HepG2 (cell line): ENCODE measurements at regions not wholly inside any gene's neighbourhood (a gene's known extent, or its start where the extent isn't known, plus 50 kb on each side); places are given as distances from the start of the nearest gene placed in this dataset.

Experiments used
- ATAC-seq: fragments of 200-7000 bp; cut with Tn5 transposase; 3 replicates; pipeline ENCODE4 v1.9.1; 2020; ENCODE audit warnings: mild to moderate bottlenecking, moderate library complexity
- BruUV-seq: library from RNA; stranded (reverse); fragments of 400-500 nt; replicated peaks from 2 replicates; lab custom pipeline; 2021; lab: Mats Ljungman, UMichigan
- CTCF ChIA-PET: fragments of 300-600 bp; formaldehyde crosslinking; extraction: SDS; loops from one replicate; lab custom pipeline; 2021; ENCODE audit warnings: low total read pairs, inconsistent platforms, low intra/inter-chr PET ratio; lab: Yijun Ruan, JAX
- POLR2A ChIA-PET: fragments of 350-600 bp; sonication (Branson Sonifier 250); formaldehyde crosslinking; loops from one replicate; lab custom pipeline; 2020; ENCODE audit warnings: antibody characterized with exemption, inconsistent platforms; lab: Yijun Ruan, JAX
- DNase-seq: peaks from one replicate; pipeline ENCODE4 v3.0.0-alpha.2; 2015; ENCODE audit warnings: low spot score
- FAIRE-seq: peaks from 3 replicates; lab custom pipeline; 2011; peaks lifted over from hg19 to GRCh38; lab: Jason Lieb, UNC
- H2AFZ ChIP-seq: one replicate; pipeline ENCODE4 v1.6.1; 2011; ENCODE audit warnings: low read length, inconsistent platforms
- H3K27ac ChIP-seq: fragments of 300-600 bp; 3 replicates; pipeline ENCODE4 v1.8.0; 2011; ENCODE audit warnings: mixed run types, mild to moderate bottlenecking, mixed read lengths, low read length, inconsistent platforms; ENCODE audit not compliant: insufficient read depth; ENCODE audit errors: extremely low read length
- H3K27me3 ChIP-seq, 2 experiments: fragments of 200-600 bp in 1 of 2; 2 replicates in 1 of 2; 3 replicates in 1 of 2; pipeline versions ENCODE4 v1.6.0 to v1.8.0; 2011; ENCODE audit warnings: low read length in 2 of 2, mild to moderate bottlenecking in 2 of 2, moderate library complexity in 2 of 2, inconsistent platforms in 1 of 2; ENCODE audit not compliant: insufficient read depth in 2 of 2, control insufficient read depth in 1 of 2
- H3K36me3 ChIP-seq, 2 experiments: fragments of 200-600 bp in 1 of 2; replicated peaks in 1 of 2; 2 replicates in 1 of 2; 3 replicates in 1 of 2; pipeline versions ENCODE4 v1.5.1 to v1.8.0; 2011; ENCODE audit warnings: low read length in 2 of 2, inconsistent platforms in 1 of 2; ENCODE audit not compliant: insufficient read depth in 2 of 2, control insufficient read depth in 1 of 2
- H3K4me1 ChIP-seq: 2 replicates; pipeline ENCODE4 v1.5.1; 2012; ENCODE audit warnings: low read length, inconsistent platforms; ENCODE audit not compliant: insufficient read depth
- H3K4me2 ChIP-seq: 2 replicates; pipeline ENCODE4 v1.6.0; 2011; ENCODE audit warnings: low read depth, low read length, inconsistent platforms
- H3K4me3 ChIP-seq, 3 experiments: fragments of 200-600 bp in 1 of 3; sonication (generic), shearing (Covaris generic) in 1 of 3; replicated peaks in 1 of 3; 2 replicates each; pipeline ENCODE4 v1.5.1; 2011 to 2016; ENCODE audit warnings: low read length in 3 of 3, inconsistent platforms in 2 of 3, low read depth in 2 of 3, mild to moderate bottlenecking in 2 of 3, control low read depth in 1 of 3, mixed read lengths in 1 of 3; ENCODE audit not compliant: insufficient read depth in 1 of 3
- H3K79me2 ChIP-seq: one replicate; pipeline ENCODE4 v1.6.1; 2011; ENCODE audit warnings: low read length, inconsistent platforms; ENCODE audit not compliant: insufficient read depth
- H3K9ac ChIP-seq: 2 replicates; pipeline ENCODE4 v1.6.0; 2011; ENCODE audit warnings: mild to moderate bottlenecking, low read depth, low read length, inconsistent platforms; ENCODE audit not compliant: insufficient read depth
- H3K9me3 ChIP-seq: 2 replicates; pipeline ENCODE4 v1.5.1; 2012; ENCODE audit warnings: mild to moderate bottlenecking, low read length
- H4K20me1 ChIP-seq: 2 replicates; pipeline ENCODE4 v1.6.0; 2011; ENCODE audit warnings: inconsistent platforms, mild to moderate bottlenecking, low read length, moderate library complexity; ENCODE audit not compliant: insufficient read depth
- FOXC1 ChIP-seq: sonication (generic); formaldehyde crosslinking; IDR thresholded peaks from 2 replicates; pipeline ENCODE4 v1.8.0; 2022; ENCODE audit warnings: mild to moderate bottlenecking, missing genetic modification reagents, borderline replicate concordance
- GPN1 ChIP-seq: sonication (generic); formaldehyde crosslinking; IDR thresholded peaks from 2 replicates; pipeline ENCODE4 v1.5.1; 2020; ENCODE audit warnings: missing genetic modification reagents, borderline replicate concordance
- IKZF5 ChIP-seq: IDR thresholded peaks from 2 replicates; pipeline ENCODE4 v1.6.1; 2018; ENCODE audit warnings: missing genetic modification reagents, mild to moderate bottlenecking, missing compliant biosample characterization
- IRX3 ChIP-seq: sonication (generic); formaldehyde crosslinking; IDR thresholded peaks from 2 replicates; pipeline ENCODE4 v1.8.1; 2023; ENCODE audit warnings: mild to moderate bottlenecking, low read depth, missing genetic modification reagents, borderline replicate concordance
- MTF2 ChIP-seq: sonication (generic); formaldehyde crosslinking; IDR thresholded peaks from 2 replicates; pipeline ENCODE4 v1.5.0; 2020; ENCODE audit warnings: missing genetic modification reagents, borderline replicate concordance
- NR2F2 ChIP-seq: IDR thresholded peaks from 2 replicates; pipeline ENCODE4 v1.6.1; 2012; ENCODE audit warnings: low read depth, inconsistent platforms, borderline replicate concordance
- RNF219 ChIP-seq: sonication (generic); formaldehyde crosslinking; IDR thresholded peaks from 2 replicates; pipeline ENCODE4 v1.5.0; 2020; ENCODE audit warnings: mild to moderate bottlenecking, missing genetic modification reagents
- SP2 ChIP-seq: sonication (generic); formaldehyde crosslinking; IDR thresholded peaks from 2 replicates; pipeline ENCODE4 v1.5.1; 2020; ENCODE audit warnings: mild to moderate bottlenecking, missing genetic modification reagents
- THAP7 ChIP-seq: sonication (generic); formaldehyde crosslinking; IDR thresholded peaks from 2 replicates; pipeline ENCODE4 v1.8.1; 2023; ENCODE audit warnings: mild to moderate bottlenecking, missing genetic modification reagents
- ZNF142 ChIP-seq: sonication (generic); formaldehyde crosslinking; IDR thresholded peaks from 2 replicates; pipeline ENCODE4 v1.4.0; 2020; ENCODE audit warnings: missing genetic modification reagents
- ZNF282 ChIP-seq: fragments of 450-650 bp; IDR thresholded peaks from 2 replicates; pipeline ENCODE4 v1.6.1; 2018; ENCODE audit not compliant: partially characterized antibody
- ZNF337 ChIP-seq: sonication (generic); formaldehyde crosslinking; IDR thresholded peaks from 2 replicates; pipeline ENCODE4 v1.5.1; 2020; ENCODE audit warnings: missing genetic modification reagents, low read depth, mild to moderate bottlenecking, borderline replicate concordance
- ZNF616 ChIP-seq: sonication (generic); formaldehyde crosslinking; IDR thresholded peaks from 2 replicates; pipeline ENCODE4 v1.5.0; 2020; ENCODE audit warnings: low read depth, mild to moderate bottlenecking, missing genetic modification reagents
- ZNF720 ChIP-seq: sonication (generic); formaldehyde crosslinking; IDR thresholded peaks from 2 replicates; pipeline ENCODE4 v1.4.0; 2020; ENCODE audit warnings: missing genetic modification reagents
- ZSCAN30 ChIP-seq: sonication (generic); formaldehyde crosslinking; IDR thresholded peaks from 2 replicates; pipeline ENCODE4 v1.5.0; 2020; ENCODE audit warnings: mild to moderate bottlenecking, missing genetic modification reagents
- WGBS: methylation state at CpG from one replicate; pipeline ENCODE4 v1.1.6; 2017; ENCODE audit warnings: low lambda C conversion rate; 5-methylcytosine and 5-hydroxymethylcytosine counted together
- in situ Hi-C: cut with HindIII; loops from 2 replicates; pipeline ENCODE4 v1.10.0; 2017; ENCODE audit warnings: low pct_unique_long_range_greater_than_20kb; ENCODE audit not compliant: extremely low pct_ligation_motif_present
- intact Hi-C: fragments of 100-400 bp; cut with micrococcal nuclease; formaldehyde crosslinking; loops from one replicate; pipeline ENCODE4 v1.10.0; 2022; ENCODE audit not compliant: unreplicated experiment

GRCh38 chr20:57829805-57830514 lies 120.1 kb upstream of the PMEPA1 start:
- Histone ChIP-seq H3K36me3 (no peaks in the 10 kb centered on the region), H3K4me1 (no peaks in the 10 kb centered on the region), H3K27me3 (peaks cover 16 to 79% of the 10 kb centered on the region in 2 experiments; a peak in 4 of 5 replicates), H3K4me3 (no peak overlapping the region), H3K27ac (no peak overlapping the region), H3K4me2 (no peak overlapping the region), H4K20me1 (no peaks in the 10 kb centered on the region), H2AFZ (no peak overlapping the region), H3K9me3 (no peaks in the 10 kb centered on the region), H3K79me2 (no peaks in the 10 kb centered on the region), H3K9ac (no peak overlapping the region)
- DNase-seq (no peak), FAIRE-seq (no peak), ATAC-seq (no peak)
- 18% methylated on average over 9 of the region's 9 CpGs for WGBS
- intact Hi-C loops (no loop called here), in situ Hi-C loops (no loop called here)
- ChIA-PET CTCF (no interaction called here), POLR2A (no interaction called here)
- BruUV-seq, result no TSS peak
- TF ChIP-seq FOXC1 (CRISPR knock-in tag), result no peak
- TF ChIP-seq ZNF142 (CRISPR knock-in tag), result no peak
- TF ChIP-seq ZNF337 (CRISPR knock-in tag), result no peak
- no peak for TF ChIP-seq ZNF282
- TF ChIP-seq GPN1, result no peak
- no peak for TF ChIP-seq MTF2 (CRISPR knock-in tag)
- no peak for TF ChIP-seq SP2
- no peak for TF ChIP-seq IRX3
- TF ChIP-seq ZNF720 (CRISPR knock-in tag), result no peak
- TF ChIP-seq ZSCAN30 (CRISPR knock-in tag), result no peak
- no peak for TF ChIP-seq NR2F2
- TF ChIP-seq IKZF5 (CRISPR knock-in tag), result no peak
- no peak for TF ChIP-seq ZNF616 (CRISPR knock-in tag)
- TF ChIP-seq RNF219 (CRISPR knock-in tag), result no peak
- no peak for TF ChIP-seq THAP7 (CRISPR knock-in tag)
